DND-41 (cell line): ENCODE measurements at regions not wholly inside any gene's neighbourhood (a gene's known extent, or its start where the extent isn't known, plus 50 kb on each side); places are given as distances from the start of the nearest gene placed in this dataset.

Experiments used
- ATAC-seq: fragments of 200-7000 bp; cut with Tn5 transposase; 3 replicates; pipeline ENCODE4 v1.9.1; 2021; ENCODE audit warnings: low read depth; ENCODE audit not compliant: insufficient read depth
- DNase-seq: peaks from one replicate; pipeline ENCODE4 v3.0.0-alpha.2; 2020
- H2AFZ ChIP-seq: 2 replicates; pipeline ENCODE4 v1.6.0; 2012; ENCODE audit warnings: low read depth, low read length
- H3K27ac ChIP-seq: 2 replicates; pipeline ENCODE4 v1.5.1; 2012; ENCODE audit warnings: low read length, inconsistent platforms
- H3K27me3 ChIP-seq: fragments of 200-600 bp; sonication (generic); 2 replicates; pipeline ENCODE4 v1.6.0; 2012; ENCODE audit warnings: low read length, mild to moderate bottlenecking, inconsistent platforms; ENCODE audit not compliant: insufficient read depth, poor library complexity
- H3K36me3 ChIP-seq: 2 replicates; pipeline ENCODE4 v1.5.1; 2012; ENCODE audit warnings: low read length, inconsistent platforms; ENCODE audit not compliant: insufficient read depth
- H3K4me1 ChIP-seq: 2 replicates; pipeline ENCODE4 v1.5.1; 2012; ENCODE audit warnings: mild to moderate bottlenecking, low read length; ENCODE audit not compliant: insufficient read depth
- H3K4me2 ChIP-seq: 2 replicates; pipeline ENCODE4 v1.6.0; 2012; ENCODE audit warnings: mild to moderate bottlenecking, moderate library complexity, low read length, inconsistent platforms; ENCODE audit not compliant: insufficient read depth
- H3K4me3 ChIP-seq, 2 experiments: fragments of 200-600 bp in 1 of 2; shearing (Covaris generic) in 1 of 2; 2 replicates each; pipeline ENCODE4 v1.5.1; 2012 to 2016; ENCODE audit warnings: inconsistent platforms in 2 of 2, low read length in 2 of 2, mild to moderate bottlenecking in 2 of 2, low read depth in 1 of 2, moderate library complexity in 1 of 2
- H3K79me2 ChIP-seq: 2 replicates; pipeline ENCODE4 v1.6.0; 2012; ENCODE audit warnings: low read length, inconsistent platforms; ENCODE audit not compliant: insufficient read depth
- H3K9ac ChIP-seq: 2 replicates; pipeline ENCODE4 v1.6.0; 2012; ENCODE audit warnings: low read depth, mild to moderate bottlenecking, inconsistent platforms, low read length, moderate library complexity
- H3K9me3 ChIP-seq: 2 replicates; pipeline ENCODE4 v1.5.1; 2012; ENCODE audit warnings: low read length, moderate library complexity, mild to moderate bottlenecking, inconsistent platforms; ENCODE audit not compliant: insufficient read depth, severe bottlenecking
- H4K20me1 ChIP-seq: 2 replicates; pipeline ENCODE4 v1.6.0; 2012; ENCODE audit warnings: low read length; ENCODE audit not compliant: insufficient read depth
- EZH2 ChIP-seq: IDR thresholded peaks from 3 replicates; pipeline ENCODE4 v1.6.1; 2012; ENCODE audit warnings: borderline replicate concordance, low read depth, mild to moderate bottlenecking, moderate library complexity, low read length, inconsistent platforms; ENCODE audit not compliant: severe bottlenecking
- TF ChIP-seq, protein P1 (sequence below): IDR thresholded peaks from 2 replicates; pipeline ENCODE4 v1.5.1; 2012; ENCODE audit warnings: borderline replicate concordance, low read length, moderate library complexity, mild to moderate bottlenecking; ENCODE audit not compliant: poor library complexity, severe bottlenecking; ENCODE audit errors: extremely low read depth

DNA sequence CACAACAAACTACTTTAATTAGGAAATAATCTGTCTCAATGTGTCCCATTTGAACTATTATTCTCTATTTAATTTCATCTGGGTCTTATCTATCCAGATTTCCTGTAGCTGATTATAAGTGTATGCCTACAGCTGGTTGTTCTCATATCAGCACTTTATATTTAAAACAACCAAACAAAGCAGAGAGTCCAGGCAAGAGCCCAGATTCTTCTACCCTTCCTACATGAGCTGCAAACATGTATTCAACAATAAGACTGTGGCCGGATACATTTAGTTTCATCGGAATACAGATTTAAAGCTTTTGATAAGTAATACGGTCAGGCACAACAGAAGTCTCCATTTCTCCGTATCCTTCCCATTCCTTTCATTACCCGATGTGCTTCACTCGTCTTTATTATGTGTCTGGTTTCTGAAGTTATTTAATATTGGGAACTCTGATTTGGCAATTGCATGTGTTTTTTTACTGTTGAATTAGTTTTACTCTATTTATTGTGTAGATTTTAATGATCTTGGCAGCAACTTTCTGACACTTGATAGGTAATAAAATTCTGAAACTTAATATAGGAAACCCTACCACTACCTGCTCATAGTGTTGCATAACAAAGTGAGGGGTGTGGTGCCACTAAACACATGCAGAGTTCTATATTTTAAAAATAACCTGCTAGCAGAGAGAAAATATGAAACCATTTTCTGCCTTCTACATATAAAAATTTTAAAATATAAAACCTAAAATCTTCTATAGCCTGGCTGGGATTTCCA, 653.5 kb upstream of the PTCHD4 start:
- H3K4me3 ChIP-seq, result no peak overlapping the region
- no peak overlapping the region for H3K27ac ChIP-seq
- no peaks in the 10 kb centered on the region for H3K9me3 ChIP-seq
- H3K27me3 ChIP-seq, result no peaks in the 10 kb centered on the region
- no peak for TF ChIP-seq EZH2
- TF ChIP-seq, protein P1, sequence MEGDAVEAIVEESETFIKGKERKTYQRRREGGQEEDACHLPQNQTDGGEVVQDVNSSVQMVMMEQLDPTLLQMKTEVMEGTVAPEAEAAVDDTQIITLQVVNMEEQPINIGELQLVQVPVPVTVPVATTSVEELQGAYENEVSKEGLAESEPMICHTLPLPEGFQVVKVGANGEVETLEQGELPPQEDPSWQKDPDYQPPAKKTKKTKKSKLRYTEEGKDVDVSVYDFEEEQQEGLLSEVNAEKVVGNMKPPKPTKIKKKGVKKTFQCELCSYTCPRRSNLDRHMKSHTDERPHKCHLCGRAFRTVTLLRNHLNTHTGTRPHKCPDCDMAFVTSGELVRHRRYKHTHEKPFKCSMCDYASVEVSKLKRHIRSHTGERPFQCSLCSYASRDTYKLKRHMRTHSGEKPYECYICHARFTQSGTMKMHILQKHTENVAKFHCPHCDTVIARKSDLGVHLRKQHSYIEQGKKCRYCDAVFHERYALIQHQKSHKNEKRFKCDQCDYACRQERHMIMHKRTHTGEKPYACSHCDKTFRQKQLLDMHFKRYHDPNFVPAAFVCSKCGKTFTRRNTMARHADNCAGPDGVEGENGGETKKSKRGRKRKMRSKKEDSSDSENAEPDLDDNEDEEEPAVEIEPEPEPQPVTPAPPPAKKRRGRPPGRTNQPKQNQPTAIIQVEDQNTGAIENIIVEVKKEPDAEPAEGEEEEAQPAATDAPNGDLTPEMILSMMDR, result no peak
- H2AFZ ChIP-seq, result no peak overlapping the region
- ATAC-seq (no peak), DNase-seq (no peak)
- no peaks in the 10 kb centered on the region for H3K36me3 ChIP-seq
- no peaks in the 10 kb centered on the region for H4K20me1 ChIP-seq
- H3K4me2 ChIP-seq, result no peak overlapping the region
- H3K79me2 ChIP-seq, result no peaks in the 10 kb centered on the region
- no peak overlapping the region for H3K9ac ChIP-seq
- H3K4me1 ChIP-seq, result no peaks in the 10 kb centered on the region

DNA sequence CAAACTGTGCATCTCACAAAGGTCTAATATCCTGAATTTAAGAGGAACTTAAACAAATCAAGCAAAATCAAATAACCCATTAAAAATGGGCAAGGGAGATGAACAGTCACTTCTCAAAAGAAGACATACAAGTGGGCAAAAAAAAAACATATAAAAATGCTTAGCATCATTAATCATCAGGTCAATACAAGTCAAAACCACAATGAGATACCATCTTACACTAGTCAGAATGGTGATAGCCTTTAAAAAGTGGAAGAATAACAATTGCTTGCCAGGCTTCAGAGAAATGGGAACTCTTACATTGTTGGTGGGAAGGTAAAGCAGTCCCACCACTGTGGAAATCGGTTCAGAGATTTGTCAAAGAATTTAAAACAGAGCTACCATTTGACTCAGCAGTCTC, 646.7 kb upstream of the PTCHD4 start:
- no peak for ATAC-seq
- Histone ChIP-seq H3K4me1 (no peaks in the 10 kb centered on the region), H4K20me1 (no peaks in the 10 kb centered on the region), H3K4me2 (no peak overlapping the region), H3K27me3 (no peaks in the 10 kb centered on the region), H3K36me3 (no peaks in the 10 kb centered on the region), H3K4me3 (no peak overlapping the region), H2AFZ (no peak overlapping the region), H3K9me3 (no peaks in the 10 kb centered on the region), H3K79me2 (no peaks in the 10 kb centered on the region), H3K27ac (no peak overlapping the region), H3K9ac (no peak overlapping the region)
- DNase-seq, result no peak
- TF ChIP-seq, protein P1, result no peak
- TF ChIP-seq EZH2, result no peak

DNA sequence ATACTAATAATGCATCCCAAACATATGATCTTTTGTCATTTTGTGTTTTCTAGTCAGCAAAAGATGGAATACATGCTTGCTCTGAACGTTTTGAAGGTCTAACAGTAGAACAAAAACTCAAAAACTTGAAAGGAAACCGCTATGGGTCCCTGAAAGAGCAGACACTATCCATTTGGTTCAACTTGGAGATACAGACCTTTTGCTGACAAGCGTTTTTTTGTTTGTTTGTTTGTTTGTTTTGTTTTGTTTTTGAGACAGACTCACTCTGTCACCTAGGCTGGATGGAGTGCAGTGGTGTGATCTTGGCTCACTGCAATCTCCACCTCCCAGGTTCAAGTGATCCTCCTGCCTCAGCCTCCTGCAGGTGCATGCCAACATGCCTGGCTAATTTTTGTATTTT, 644.3 kb upstream of the PTCHD4 start:
- Histone ChIP-seq H3K4me3 (no peak overlapping the region), H3K4me2 (no peak overlapping the region), H4K20me1 (no peaks in the 10 kb centered on the region), H3K27ac (no peak overlapping the region), H2AFZ (no peak overlapping the region), H3K27me3 (no peaks in the 10 kb centered on the region), H3K79me2 (no peaks in the 10 kb centered on the region), H3K36me3 (no peaks in the 10 kb centered on the region), H3K9me3 (no peaks in the 10 kb centered on the region), H3K9ac (no peak overlapping the region), H3K4me1 (no peaks in the 10 kb centered on the region)
- ATAC-seq (no peak), DNase-seq (no peak)
- no peak for TF ChIP-seq EZH2
- TF ChIP-seq, protein P1, result no peak
